ENCODE measurements at regions not wholly inside any gene's neighbourhood (a gene's known extent, or its start where the extent isn't known, plus 50 kb on each side); places are given as distances from the start of the nearest gene placed in this dataset.
"Not testable (repeated sequence)": the region's sequence is repeated elsewhere in the genome, so short reads cannot be mapped to it uniquely, and the experiment has no call there.

GRCh38 chr1:148372051-148372726 is 110.9 kb downstream of the PPIAL4G start:
- not testable (repeated sequence) for TF ChIP-seq CTCF (IDR thresholded peaks at IDR 0.05; ENCODE audit: low read length); EZH2 (IDR thresholded peaks at IDR 0.05; ENCODE audit: borderline replicate concordance, low read length)
